Globus pallidus (tissue), 1 donor: ENCODE measurements at regions not wholly inside any gene's neighbourhood (a gene's known extent, or its start where the extent isn't known, plus 50 kb on each side); places are given as distances from the start of the nearest gene placed in this dataset.
"Not testable (repeated sequence)": the region's sequence is repeated elsewhere in the genome, so short reads cannot be mapped to it uniquely, and the experiment has no call there.

ENCODE experiments used
- DNase-seq: peaks from one replicate; pipeline ENCODE4 v3.0.0-alpha.2; 2015; ENCODE audit warnings: low spot score

- DNase-seq, result peak; percentile 17
Observed at GRCh38 chr2:52703004-52703403, 1064.6 kb upstream of the CHAC2 start.

DNA sequence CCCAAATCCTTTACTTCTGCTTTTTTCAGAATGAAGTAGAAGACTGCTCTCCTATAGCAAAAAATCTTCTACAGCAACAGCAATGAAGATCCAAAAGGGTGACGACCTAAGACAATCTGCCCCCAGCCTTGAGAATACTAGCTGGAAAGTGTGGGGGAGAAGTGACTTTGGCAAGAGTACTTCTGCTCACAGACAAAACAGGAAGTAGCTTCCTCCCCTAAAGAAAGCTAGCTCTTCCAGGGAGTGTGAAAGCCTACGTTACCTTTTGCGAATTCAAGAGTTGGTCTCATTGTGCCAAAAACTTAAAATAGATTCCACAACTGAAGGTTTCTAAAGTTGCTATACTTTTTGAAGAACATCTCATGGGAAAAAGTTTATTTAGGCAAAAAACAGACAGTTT is 1069.2 kb upstream of the CHAC2 start:
- DNase-seq, result no peak

DNA sequence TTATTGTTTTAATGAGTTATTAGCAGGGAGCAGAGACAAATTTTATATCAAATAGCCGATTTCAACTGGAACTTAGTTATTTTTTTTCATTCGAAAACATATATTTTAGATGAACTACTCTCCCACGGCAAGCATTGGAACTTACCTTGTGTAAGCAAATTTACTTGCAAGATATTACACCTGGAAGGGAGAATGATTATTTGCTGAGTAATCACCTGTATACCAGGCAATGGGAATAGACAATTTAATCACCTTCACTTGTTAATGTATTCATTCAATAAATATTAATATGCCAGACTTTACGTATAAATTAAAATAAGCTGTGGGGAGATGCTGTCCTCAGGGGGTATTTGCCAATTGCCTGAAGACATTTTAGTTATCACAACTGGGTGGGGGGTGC is 1069.9 kb upstream of the CHAC2 start:
- no peak for DNase-seq

DNA sequence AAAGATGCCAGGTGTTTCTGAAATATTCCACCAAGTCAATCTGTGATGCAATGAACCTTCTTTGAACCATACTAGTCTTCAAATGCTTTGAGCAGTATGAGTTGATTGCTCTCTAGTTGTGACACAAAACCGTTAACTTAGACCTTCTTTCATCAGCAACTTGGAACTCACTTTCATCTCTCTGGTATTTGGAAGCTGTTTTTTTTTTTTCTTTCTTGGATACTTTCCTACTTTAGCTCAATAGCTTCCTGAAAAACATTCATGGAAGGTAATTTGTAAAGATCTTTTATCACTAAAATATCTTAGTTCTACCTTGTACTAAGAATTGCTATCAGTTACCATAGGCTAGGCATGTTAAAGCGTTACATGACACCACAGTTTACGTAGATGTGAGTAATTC is 1071.9 kb upstream of the CHAC2 start:
- no peak for DNase-seq

DNA sequence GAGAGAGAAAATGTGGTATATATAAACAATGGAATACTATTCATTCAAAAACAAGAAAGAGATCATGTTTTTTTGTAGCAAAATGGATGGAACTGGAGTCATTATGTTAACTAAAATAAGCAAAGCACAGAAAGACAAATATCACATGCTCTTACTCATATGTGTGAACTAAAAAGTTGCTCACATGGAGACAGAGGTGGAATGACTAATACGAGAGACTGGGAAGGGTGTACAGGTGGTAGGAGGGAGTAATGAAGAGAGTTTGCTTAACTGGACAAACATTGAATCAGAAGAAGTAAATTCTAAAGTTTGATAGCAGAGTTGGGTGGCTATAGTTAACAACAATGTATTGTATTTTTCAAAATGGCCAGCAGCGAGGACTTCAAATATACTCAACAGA is 1080.7 kb upstream of the CHAC2 start:
- DNase-seq, result no peak

DNA sequence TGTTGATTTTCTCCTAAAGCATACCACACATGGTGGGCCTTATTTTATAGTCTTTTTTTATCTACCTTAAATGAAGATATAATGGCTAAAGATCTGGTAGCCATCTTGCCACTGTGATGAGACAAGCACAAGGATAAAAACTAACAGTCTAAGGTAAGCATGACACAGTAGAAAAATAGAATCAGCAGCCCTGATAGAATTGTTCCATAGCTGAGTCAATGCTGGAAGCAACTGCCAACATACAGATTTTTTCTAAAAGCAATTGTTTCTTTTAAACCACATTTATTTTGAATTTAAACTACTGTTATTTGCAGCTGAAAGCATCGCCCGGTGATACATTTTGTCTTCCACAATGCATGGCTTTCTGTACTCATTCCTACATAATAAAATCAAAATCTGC is 1091.5 kb upstream of the CHAC2 start:
- DNase-seq, result no peak

- DNase-seq, result no peak
Observed at GRCh38 chr2:52668724-52669123, 1098.9 kb upstream of the CHAC2 start.

- DNase-seq, result no peak
Observed at GRCh38 chr2:52659546-52659945, 1108.1 kb upstream of the CHAC2 start.

GRCh38 chr2:52658598-52658997 is 1109.0 kb upstream of the CHAC2 start:
- no peak for DNase-seq

DNA sequence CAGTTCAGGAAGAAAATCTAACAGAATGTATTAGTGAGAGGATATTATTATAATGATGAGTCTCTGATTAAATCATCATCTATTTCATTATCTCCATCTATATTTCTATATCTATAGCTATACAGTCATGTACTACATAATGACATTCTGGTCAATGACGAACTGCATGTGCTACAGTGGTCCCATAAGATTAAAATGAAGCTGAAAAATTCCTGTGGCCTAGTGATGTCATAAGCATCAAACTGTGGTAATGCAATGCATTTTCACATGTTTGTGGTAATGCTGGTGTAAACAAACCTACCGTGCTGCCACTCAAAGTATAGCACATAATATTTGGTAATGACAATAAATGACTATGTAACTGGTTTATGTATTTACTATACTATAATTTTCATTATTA is 1127.9 kb upstream of the CHAC2 start:
- no peak for DNase-seq

DNA sequence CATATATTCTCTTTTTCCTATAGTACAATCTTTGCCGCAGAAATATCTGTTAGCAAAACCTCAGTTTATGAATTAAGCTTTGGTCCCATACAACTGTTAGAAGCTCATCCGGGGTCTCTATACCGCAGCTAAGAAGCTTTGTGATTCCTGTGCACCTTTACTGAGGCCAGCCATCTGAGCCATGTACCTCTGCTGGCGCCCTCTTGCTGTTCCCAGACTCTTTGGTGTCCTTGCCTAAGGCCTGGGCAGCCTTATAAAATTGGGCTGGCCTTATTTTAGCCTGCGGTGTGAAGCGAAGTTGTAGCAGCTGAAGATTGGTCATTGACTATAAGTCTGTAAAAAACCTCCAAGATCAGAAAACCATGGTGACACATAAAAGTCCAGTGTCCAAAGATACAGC is 1135.1 kb upstream of the CHAC2 start:
- no peak for DNase-seq

GRCh38 chr2:52629944-52630343 is 1137.7 kb upstream of the CHAC2 start:
- DNase-seq, result no peak

DNA sequence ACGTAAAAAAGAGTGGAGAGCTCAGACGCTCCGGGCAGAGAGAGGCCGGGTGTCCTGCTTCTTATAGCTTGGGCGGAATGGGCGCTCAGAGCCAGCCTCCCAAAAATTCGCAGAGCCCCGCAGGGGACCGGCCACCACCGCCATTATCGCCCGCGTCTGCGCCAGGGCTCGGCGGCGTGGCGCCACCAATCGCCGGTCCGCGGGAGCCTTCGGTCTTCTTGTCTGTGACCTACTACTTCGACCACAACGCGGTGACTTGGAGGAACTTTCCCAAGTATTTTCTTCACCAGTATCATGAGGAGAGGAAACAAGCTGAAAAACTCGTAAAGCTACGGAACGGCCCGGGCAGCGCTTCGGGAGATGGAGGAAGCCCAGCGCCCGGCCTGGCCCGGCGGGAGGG is 1138.1 kb upstream of the CHAC2 start:
- no peak for DNase-seq

DNA sequence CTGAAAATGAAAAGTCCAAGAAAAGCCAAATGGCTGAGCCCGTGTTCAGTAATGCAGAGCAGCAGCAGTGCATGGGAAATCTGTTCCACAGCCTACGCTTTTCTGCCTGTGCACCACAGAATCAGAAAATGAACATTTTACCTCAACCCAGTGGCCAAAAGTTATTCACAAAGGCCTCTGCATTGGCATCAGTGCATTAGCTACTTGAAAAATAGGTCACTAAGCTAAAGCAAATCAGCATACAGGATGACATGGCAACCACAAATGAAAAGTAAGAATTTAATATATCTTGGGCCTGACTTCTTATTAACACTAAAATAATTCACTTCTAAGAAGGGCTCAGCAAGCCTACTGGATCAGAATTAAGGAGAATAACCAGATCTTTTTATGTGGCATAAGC is 1145.3 kb upstream of the CHAC2 start:
- peak; percentile 9 for DNase-seq

DNA sequence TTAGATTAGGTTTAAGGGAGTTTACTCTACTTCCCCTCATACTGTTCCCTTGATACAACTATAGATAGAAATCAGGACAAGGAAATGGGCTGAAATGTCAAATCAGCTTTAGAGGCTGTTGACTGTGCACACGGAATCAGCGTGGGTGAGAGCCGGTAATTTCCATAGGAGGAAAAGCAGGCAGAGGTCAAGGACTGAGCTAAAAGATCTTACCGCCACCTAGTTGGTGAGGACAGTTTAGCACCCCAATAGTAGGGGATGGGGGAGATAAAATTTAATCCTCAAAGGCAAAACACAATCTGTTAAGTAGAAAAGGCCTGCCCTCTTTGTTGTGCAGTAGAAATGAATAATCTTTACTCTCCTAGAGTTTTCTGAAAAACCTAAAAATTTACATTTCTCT is 1154.5 kb upstream of the CHAC2 start:
- DNase-seq, result no peak

- no peak for DNase-seq
Observed at GRCh38 chr2:52611759-52612158, 1155.8 kb upstream of the CHAC2 start.

DNA sequence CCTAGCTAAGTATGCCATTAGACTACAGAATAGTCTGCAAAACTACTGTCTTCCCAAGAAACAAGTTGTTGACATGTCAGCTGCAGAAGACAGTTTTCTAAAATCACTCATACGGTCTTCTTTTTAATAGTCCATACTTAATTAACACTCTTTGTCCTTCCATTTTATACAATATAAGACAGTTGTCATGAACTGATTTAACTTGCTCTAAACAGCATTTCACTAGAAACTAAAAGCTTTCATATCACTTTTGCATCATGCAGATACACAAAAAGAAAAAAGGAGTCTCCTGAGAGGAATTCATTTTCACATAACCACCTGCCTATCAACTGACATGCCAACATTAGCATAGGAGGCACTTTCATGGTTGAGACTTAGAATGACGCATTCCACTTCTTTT is 1159.6 kb upstream of the CHAC2 start:
- no peak for DNase-seq

DNA sequence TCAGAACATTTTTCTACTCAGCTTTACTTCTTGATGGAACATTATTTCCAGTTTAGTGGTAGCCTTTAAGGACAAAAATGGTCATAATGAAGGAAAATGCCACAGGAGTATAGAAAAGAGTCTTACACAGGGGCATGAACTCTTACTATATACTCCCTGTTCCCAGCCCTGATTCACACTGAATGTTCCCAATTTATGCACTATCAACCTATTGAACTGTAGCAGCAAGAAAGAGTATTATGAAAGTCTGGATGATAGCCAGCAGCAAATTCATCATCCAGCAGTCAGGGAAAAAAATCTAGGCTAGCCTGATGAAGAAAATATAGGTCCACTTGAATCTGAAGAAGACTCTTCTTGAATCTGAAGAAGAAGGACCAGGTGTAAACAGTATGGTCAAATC is 1170.3 kb upstream of the CHAC2 start:
- DNase-seq, result no peak

DNA sequence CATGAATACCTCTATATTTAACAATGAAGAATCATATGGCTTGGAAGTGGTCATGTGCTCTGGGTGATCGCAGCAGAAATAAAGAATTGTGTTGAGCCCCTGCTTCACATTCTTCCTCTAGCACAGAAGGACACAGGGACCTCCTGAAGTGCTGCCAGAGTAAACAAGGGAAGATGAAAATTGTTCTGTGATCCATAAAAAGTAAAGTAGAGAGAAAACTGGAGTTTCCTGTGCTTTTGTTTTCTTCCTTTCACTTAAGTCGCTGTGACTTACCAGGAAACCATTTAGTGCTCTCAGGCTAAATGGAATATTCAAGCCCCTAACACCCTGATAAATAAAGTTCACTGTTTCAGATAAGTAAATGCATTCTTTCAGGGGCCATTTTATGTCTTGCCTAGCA is 1173.6 kb upstream of the CHAC2 start:
- no peak for DNase-seq

- not testable (repeated sequence) for DNase-seq
Observed at GRCh38 chr2:52584071-52584470, 1183.5 kb upstream of the CHAC2 start.

DNA sequence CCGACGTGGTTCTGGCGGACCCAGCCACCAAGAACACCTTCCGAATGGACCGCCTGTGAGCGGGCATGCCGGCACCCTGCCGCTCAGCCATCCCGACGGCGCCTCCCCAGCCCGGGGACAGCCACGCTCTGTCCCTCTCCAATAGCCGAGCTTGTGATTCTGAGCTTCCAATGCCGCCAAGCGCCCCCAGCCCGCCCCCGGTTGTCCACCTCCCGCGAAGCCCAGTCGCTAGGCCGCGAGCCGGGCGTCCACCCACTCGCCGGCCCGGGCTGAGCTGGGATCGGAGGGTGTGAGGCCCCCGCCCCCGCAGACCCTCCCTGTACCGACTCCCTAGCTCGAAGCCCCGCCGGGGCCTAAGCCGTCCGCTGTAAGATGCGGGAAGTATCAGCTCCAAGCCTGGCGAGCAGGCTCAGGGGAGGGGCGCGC is 1195.1 kb upstream of the CHAC2 start:
- DNase-seq, result no peak

DNA sequence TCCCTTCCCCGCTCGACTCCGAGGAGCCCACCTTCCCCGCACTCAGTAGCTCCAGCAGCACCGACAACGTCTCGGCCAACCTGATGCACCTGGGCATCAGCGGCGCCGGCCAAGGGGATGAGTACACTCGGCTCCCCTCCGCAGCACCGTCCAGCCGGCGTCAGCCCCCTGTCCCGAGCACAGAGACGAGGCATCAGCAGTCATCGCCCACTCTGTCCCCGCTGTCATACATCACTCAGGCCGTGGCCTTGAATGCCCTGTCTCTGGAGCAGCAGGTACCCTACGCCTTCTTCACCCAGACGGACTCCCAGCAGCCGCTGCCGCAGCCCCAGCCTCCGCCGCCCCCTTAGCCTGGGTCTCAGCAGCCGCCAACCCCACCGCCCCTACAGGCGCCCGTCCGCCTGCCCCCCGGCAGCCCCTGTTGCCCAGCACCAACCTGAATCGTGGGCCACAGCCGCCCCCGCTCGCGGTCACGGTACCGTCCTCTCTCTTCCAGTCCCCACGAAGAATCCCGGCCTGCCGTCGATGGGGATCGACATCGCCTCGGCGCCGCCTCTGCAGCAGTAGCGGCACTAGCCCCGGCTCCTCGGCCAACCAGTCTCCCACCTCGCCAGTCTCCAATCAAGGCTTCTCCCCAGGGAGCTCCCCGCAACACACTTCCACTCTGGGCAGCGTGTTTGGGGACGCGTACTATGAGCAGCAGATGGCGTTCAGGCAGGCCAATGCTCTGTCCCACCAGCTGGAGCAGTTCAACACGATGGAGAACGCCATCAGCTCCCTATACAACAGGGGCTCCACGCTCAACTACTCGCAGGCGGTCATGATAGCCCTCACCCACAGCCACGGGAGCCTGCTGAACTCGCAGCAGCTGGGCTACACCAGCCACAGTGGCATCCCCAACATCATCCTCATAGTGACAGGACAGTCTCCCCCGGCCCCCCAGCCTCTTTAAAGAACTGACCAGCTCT is 1195.9 kb upstream of the CHAC2 start:
- DNase-seq, result no peak

- DNase-seq, result no peak
Observed at GRCh38 chr2:52570716-52571115, 1196.9 kb upstream of the CHAC2 start.

GRCh38 chr2:52563151-52563550 is 1204.5 kb upstream of the CHAC2 start:
- DNase-seq, result no peak
